Right lobe of liver (tissue), 6 donors: ENCODE measurements at regions not wholly inside any gene's neighbourhood (a gene's known extent, or its start where the extent isn't known, plus 50 kb on each side); places are given as distances from the start of the nearest gene placed in this dataset.

Experiments used
- ATAC-seq, 4 donors: fragments of 200-7000 bp; cut with Tn5 transposase; one replicate each; pipeline ENCODE4 v1.9.1; 2020; ENCODE audit warnings: mild to moderate bottlenecking in 4 of 4, moderate library complexity in 4 of 4
- DNase-seq, 3 donors: peaks; one replicate each; pipeline ENCODE4 v3.0.0-alpha.2; 2020
- H3K27ac ChIP-seq, 3 donors: fragments of 200-600 bp; one replicate each; pipeline ENCODE4 v1.8.0; 2022
- H3K27me3 ChIP-seq, 2 donors: fragments of 200-600 bp; one replicate each; pipeline ENCODE4 v1.8.0; 2022
- H3K36me3 ChIP-seq, 4 donors: fragments of 200-600 bp; sonication (generic) in 1 of 4; one replicate each; pipeline versions ENCODE4 v1.5.1 to v1.8.0; 2017 to 2022; ENCODE audit warnings: control low read depth in 1 of 4
- H3K4me1 ChIP-seq, 4 donors: fragments of 200-600 bp; sonication (generic) in 1 of 4; one replicate each; pipeline versions ENCODE4 v1.5.1 to v1.8.0; 2017 to 2022; ENCODE audit warnings: control low read depth in 1 of 4
- H3K4me3 ChIP-seq, 3 donors: fragments of 200-600 bp; one replicate each; pipeline ENCODE4 v1.8.0; 2022
- H3K9me3 ChIP-seq, 4 donors: fragments of 200-600 bp; sonication (generic) in 1 of 4; one replicate each; pipeline versions ENCODE4 v1.5.1 to v1.8.0; 2017 to 2022; ENCODE audit warnings: control low read depth in 1 of 4
- CTCF ChIP-seq, 4 donors: fragments of 200-600 bp in 3 of 4; fragments of 450-650 bp in 1 of 4; IDR thresholded peaks; one replicate each; pipeline versions ENCODE4 v1.5.1 to v1.8.0; 2016 to 2022; ENCODE audit warnings: antibody characterized with exemption in 4 of 4, mild to moderate bottlenecking in 2 of 4
- POLR2A ChIP-seq: fragments of 450-650 bp; IDR thresholded peaks from one replicate; pipeline ENCODE4 v1.6.1; 2017; ENCODE audit warnings: antibody characterized with exemption, mild to moderate bottlenecking
- WGBS: methylation state at CpG from one replicate; pipeline ENCODE4 v1.1.6; 2018; ENCODE audit warnings: low coverage, low lambda C conversion rate; ENCODE audit not compliant: insufficient coverage; ENCODE audit errors: missing lambda C conversion rate; 5-methylcytosine and 5-hydroxymethylcytosine counted together
- intact Hi-C, 2 donors: fragments of 100-400 bp; cut with DNase I; formaldehyde crosslinking; loops; one replicate each; pipeline versions ENCODE4 v1.11.2 to v1.14.1; 2022
- donor health status: DM: no; HTN: yes; CAD: no.
- donor health status: DM: no; HTN: no; CAD: no.
- donor health status: DM: no; HTN: no; CAD: no.
- donor health status: DM: no; HTN: yes; CAD: no.
- donor health status: DM: no; HTN: yes; CAD: no.

- Histone ChIP-seq H3K4me3 (no peak overlapping the region), H3K27ac (no peak overlapping the region), H3K4me1 (no peaks in the 10 kb centered on the region), H3K36me3 (no peaks in the 10 kb centered on the region), H3K27me3 (no peaks in the 10 kb centered on the region), H3K9me3 (no peaks in the 10 kb centered on the region)
- ATAC-seq (no peak), DNase-seq (no peak)
- TF ChIP-seq CTCF (IDR thresholded peaks at IDR 0.05), result no peak
- TF ChIP-seq POLR2A, result no peak
- intact Hi-C loops, result no loop called here
- WGBS, result 66% methylated on average over 2 of the region's 2 CpGs
These were observed 177.8 kb upstream of the TNC start for GRCh38 chr9:115295734-115296133.

GRCh38 chr9:115296831-115297565 is 179.0 kb upstream of the TNC start:
- Histone ChIP-seq H3K27ac (no peak overlapping the region), H3K27me3 (no peaks in the 10 kb centered on the region), H3K4me3 (no peak overlapping the region), H3K36me3 (no peaks in the 10 kb centered on the region), H3K4me1 (no peaks in the 10 kb centered on the region), H3K9me3 (no peaks in the 10 kb centered on the region)
- intact Hi-C loops, result no loop called here
- 7% methylated on average over 1 of the region's 1 CpG for WGBS
- TF ChIP-seq CTCF (IDR thresholded peaks at IDR 0.05) (no peak), POLR2A (no peak)
- no peak for DNase-seq
- no peak for ATAC-seq

DNA sequence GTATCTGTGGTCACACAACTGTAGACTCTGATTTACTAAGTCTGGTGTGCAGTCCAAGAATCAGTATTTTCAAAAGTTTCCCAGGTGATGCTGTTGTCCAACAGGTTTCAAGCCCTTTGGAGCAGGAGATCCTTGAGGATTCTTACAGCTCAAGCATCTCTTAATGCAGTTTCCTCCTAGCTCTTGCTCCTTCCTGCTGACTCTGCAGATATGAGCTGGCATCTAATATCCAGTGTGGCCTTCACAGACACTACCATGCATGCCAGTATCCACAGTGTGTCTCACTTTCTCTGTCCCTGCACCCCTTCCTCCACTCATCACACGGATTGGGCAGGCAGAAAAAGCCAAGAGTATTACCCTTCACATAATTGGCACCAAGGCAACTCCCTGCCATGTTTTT is 182.2 kb upstream of the TNC start:
- DNase-seq (no peak), ATAC-seq (no peak)
- intact Hi-C loops, result no loop called here
- no peak for TF ChIP-seq POLR2A
- TF ChIP-seq CTCF (IDR thresholded peaks at IDR 0.05), result no peak
- no peaks in the 10 kb centered on the region for H3K9me3 ChIP-seq
- WGBS, result 54% methylated on average over 1 of the region's 1 CpG
- peaks cover 0 to 4% of the 10 kb centered on the region in 2 donors for H3K27me3 ChIP-seq
- no peak overlapping the region for H3K4me3 ChIP-seq
- H3K27ac ChIP-seq, result no peak overlapping the region
- H3K36me3 ChIP-seq, result no peaks in the 10 kb centered on the region
- no peaks in the 10 kb centered on the region for H3K4me1 ChIP-seq

GRCh38 chr9:115300874-115301273 is 182.9 kb upstream of the TNC start:
- intact Hi-C loops, result no loop called here
- no peak overlapping the region for H3K27ac ChIP-seq
- peaks cover 0 to 4% of the 10 kb centered on the region in 2 donors for H3K27me3 ChIP-seq
- DNase-seq (no peak), ATAC-seq (no peak)
- H3K9me3 ChIP-seq, result no peaks in the 10 kb centered on the region
- WGBS, result 47% methylated on average over 2 of the region's 2 CpGs
- no peak overlapping the region for H3K4me3 ChIP-seq
- H3K4me1 ChIP-seq, result no peaks in the 10 kb centered on the region
- TF ChIP-seq POLR2A (no peak), CTCF (IDR thresholded peaks at IDR 0.05) (no peak)
- H3K36me3 ChIP-seq, result no peaks in the 10 kb centered on the region
